H1 (cell line): ENCODE measurements at regions not wholly inside any gene's neighbourhood (a gene's known extent, or its start where the extent isn't known, plus 50 kb on each side); places are given as distances from the start of the nearest gene placed in this dataset.

ENCODE experiments used
- CTCF ChIA-PET: fragments of 300-600 bp; sonication (Branson Sonifier 250); formaldehyde crosslinking; loops from one replicate; lab custom pipeline; 2021; ENCODE audit not compliant: partially characterized antibody; lab: Charles Lee
- POLR2A ChIA-PET: fragments of 300-600 bp; sonication (Branson Sonifier 250); formaldehyde crosslinking; loops from one replicate; lab custom pipeline; 2021; ENCODE audit warnings: inconsistent platforms; ENCODE audit not compliant: partially characterized antibody; lab: Charles Lee
- DNase-seq, 2 experiments: peaks; one replicate each; pipeline versions ENCODE4 v3.0.0 to v3.0.0-alpha.2; 2010 to 2022; ENCODE audit warnings: low spot score in 2 of 2, low read depth in 1 of 2, mixed read lengths in 1 of 2
- FAIRE-seq: peaks from 2 replicates; lab custom pipeline; 2011; peaks lifted over from hg19 to GRCh38; lab: Jason Lieb, UNC
- H2AFZ ChIP-seq: 2 replicates; pipeline ENCODE4 v1.8.1; 2012; ENCODE audit warnings: low read length, inconsistent platforms
- H2AK5ac ChIP-seq: 2 replicates; pipeline ENCODE4 v1.6.1; 2013; ENCODE audit warnings: low read depth, low read length
- H2BK120ac ChIP-seq: replicated peaks from 2 replicates; pipeline ENCODE3; 2013; ENCODE audit warnings: low read depth, low read length, inconsistent platforms
- H2BK12ac ChIP-seq: 2 replicates; pipeline ENCODE4 v1.6.1; 2013; ENCODE audit warnings: low read depth, low read length
- H2BK15ac ChIP-seq: 2 replicates; pipeline ENCODE4 v1.6.1; 2013; ENCODE audit warnings: low read length
- H2BK20ac ChIP-seq: 2 replicates; pipeline ENCODE4 v1.6.1; 2013; ENCODE audit warnings: low read length
- H2BK5ac ChIP-seq: 2 replicates; pipeline ENCODE4 v1.6.1; 2013; ENCODE audit warnings: low read depth, low read length
- H3K14ac ChIP-seq: 2 replicates; pipeline ENCODE4 v1.6.1; 2013; ENCODE audit warnings: inconsistent platforms; ENCODE audit not compliant: insufficient read length
- H3K18ac ChIP-seq: 2 replicates; pipeline ENCODE4 v1.6.1; 2013; ENCODE audit warnings: low read length; ENCODE audit errors: extremely low read depth
- H3K23ac ChIP-seq: 2 replicates; pipeline ENCODE4 v1.6.1; 2013; ENCODE audit warnings: inconsistent platforms; ENCODE audit not compliant: insufficient read length
- H3K23me2 ChIP-seq: 2 replicates; pipeline ENCODE4 v1.6.1; 2013; ENCODE audit warnings: low read depth, low read length
- H3K27ac ChIP-seq: 2 replicates; pipeline ENCODE4 v1.6.1; 2011; ENCODE audit warnings: low read depth, low read length, inconsistent platforms
- H3K27me3 ChIP-seq, 4 experiments: replicated peaks in 1 of 4; 1 replicate in 1 of 4; 2 replicates in 3 of 4; pipeline versions ENCODE4 v1.6.1 to v1.8.1; 2011 to 2013; ENCODE audit warnings: low read length in 3 of 4, mild to moderate bottlenecking in 3 of 4, inconsistent platforms in 2 of 4, mixed read lengths in 2 of 4, moderate library complexity in 1 of 4; ENCODE audit not compliant: control insufficient read depth in 3 of 4, insufficient read depth in 3 of 4; ENCODE audit errors: extremely low read depth in 1 of 4
- H3K36me3 ChIP-seq, 4 experiments: 2 replicates each; pipeline versions ENCODE4 v1.6.1 to v1.8.1; 2011 to 2013; ENCODE audit warnings: mild to moderate bottlenecking in 4 of 4, low read length in 3 of 4, moderate library complexity in 2 of 4, control low read depth in 1 of 4, inconsistent platforms in 1 of 4; ENCODE audit not compliant: insufficient read depth in 4 of 4, control insufficient read depth in 2 of 4
- H3K4ac ChIP-seq: replicated peaks from 2 replicates; pipeline ENCODE3; 2013; ENCODE audit warnings: low read length, low read depth, mixed read lengths, inconsistent platforms; ENCODE audit not compliant: insufficient read length
- H3K4me1 ChIP-seq, 4 experiments: replicated peaks in 1 of 4; 1 replicate in 1 of 4; 2 replicates in 3 of 4; pipeline versions ENCODE4 v1.6.1 to v1.8.1; 2011 to 2013; ENCODE audit warnings: low read length in 3 of 4, inconsistent platforms in 2 of 4, mixed read lengths in 1 of 4; ENCODE audit not compliant: insufficient read depth in 4 of 4, control insufficient read depth in 3 of 4
- H3K4me2 ChIP-seq, 2 experiments: 2 replicates each; pipeline versions ENCODE4 v1.6.1 to v1.8.1; 2011 to 2013; ENCODE audit warnings: low read depth in 2 of 2, low read length in 2 of 2, control low read depth in 1 of 2, inconsistent platforms in 1 of 2, mild to moderate bottlenecking in 1 of 2; ENCODE audit not compliant: insufficient read depth in 1 of 2
- H3K4me3 ChIP-seq, 4 experiments: fragments of 200-600, 300-600 bp in 1 of 4; sonication (generic), shearing (Covaris generic), sonication (Bioruptor Twin) in 1 of 4; 2 replicates each; pipeline versions ENCODE4 v1.5.1 to v1.8.1; 2011 to 2016; ENCODE audit warnings: low read length in 4 of 4, low read depth in 3 of 4, control low read depth in 2 of 4, inconsistent platforms in 2 of 4, mild to moderate bottlenecking in 2 of 4, mixed read lengths in 1 of 4, moderate library complexity in 1 of 4; ENCODE audit not compliant: insufficient read depth in 2 of 4; ENCODE audit errors: extremely low read depth in 1 of 4
- H3K56ac ChIP-seq: replicated peaks from 2 replicates; pipeline ENCODE3; 2013; ENCODE audit warnings: low read depth, mild to moderate bottlenecking, mixed read lengths, low read length, inconsistent platforms; ENCODE audit not compliant: insufficient read length
- H3K79me1 ChIP-seq: 2 replicates; pipeline ENCODE4 v1.6.1; 2013; ENCODE audit warnings: low read depth, low read length, control low read depth
- H3K79me2 ChIP-seq, 2 experiments: 2 replicates each; pipeline versions ENCODE4 v1.6.1 to v1.8.1; 2012 to 2013; ENCODE audit warnings: low read length in 2 of 2, mild to moderate bottlenecking in 2 of 2, inconsistent platforms in 1 of 2; ENCODE audit not compliant: insufficient read depth in 2 of 2, control insufficient read depth in 1 of 2
- H3K9ac ChIP-seq, 4 experiments: replicated peaks in 1 of 4; 1 replicate in 1 of 4; 2 replicates in 3 of 4; pipeline versions ENCODE4 v1.6.1 to v1.8.1; 2011 to 2013; ENCODE audit warnings: low read depth in 3 of 4, low read length in 3 of 4, control low read depth in 2 of 4, mild to moderate bottlenecking in 2 of 4, moderate library complexity in 2 of 4, inconsistent platforms in 1 of 4; ENCODE audit errors: extremely low read depth in 1 of 4
- H3K9me3 ChIP-seq, 2 experiments: 2 replicates each; pipeline versions ENCODE4 v1.6.1 to v1.8.1; 2012 to 2013; ENCODE audit warnings: mild to moderate bottlenecking in 2 of 2, moderate library complexity in 2 of 2, control low read depth in 1 of 2, inconsistent platforms in 1 of 2, low read depth in 1 of 2, low read length in 1 of 2, mixed read lengths in 1 of 2; ENCODE audit not compliant: insufficient read depth in 2 of 2
- H4K20me1 ChIP-seq, 2 experiments: replicated peaks in 1 of 2; 2 replicates each; pipeline versions ENCODE3 to v1.8.1; 2011 to 2013; ENCODE audit warnings: inconsistent platforms in 2 of 2, low read length in 2 of 2, mild to moderate bottlenecking in 1 of 2; ENCODE audit not compliant: insufficient read depth in 2 of 2, control insufficient read depth in 1 of 2
- H4K5ac ChIP-seq: 2 replicates; pipeline ENCODE4 v1.6.1; 2013; ENCODE audit warnings: low read length, low read depth, mixed read lengths, inconsistent platforms; ENCODE audit not compliant: insufficient read length
- H4K8ac ChIP-seq: 2 replicates; pipeline ENCODE4 v1.8.0; 2013; ENCODE audit warnings: mild to moderate bottlenecking, moderate library complexity, low read length, inconsistent platforms; ENCODE audit not compliant: insufficient read depth; ENCODE audit errors: extremely low read depth
- H4K91ac ChIP-seq: replicated peaks from 2 replicates; pipeline ENCODE3; 2013; ENCODE audit warnings: low read length, mixed read lengths, inconsistent platforms; ENCODE audit not compliant: insufficient read length
- EGR1 ChIP-seq: IDR thresholded peaks from 2 replicates; pipeline ENCODE4 v1.6.1; 2011; ENCODE audit warnings: low read depth, low read length, borderline replicate concordance
- JUND ChIP-seq: IDR thresholded peaks from 2 replicates; pipeline ENCODE4 v1.6.1; 2011; ENCODE audit warnings: mild to moderate bottlenecking, improper control_type of control experiment, low read length
- NRF1 ChIP-seq: IDR thresholded peaks from 2 replicates; pipeline ENCODE4 v1.6.1; 2011; ENCODE audit warnings: mild to moderate bottlenecking, low read depth, low read length, improper control_type of control experiment
- PHF8 ChIP-seq: fragments of 200-600 bp; sonication (generic); conservative IDR thresholded peaks from 2 replicates; pipeline ENCODE4 v1.7.1; 2012; ENCODE audit warnings: low read depth, mild to moderate bottlenecking, inconsistent platforms, low read length, moderate library complexity
- SP2 ChIP-seq: IDR thresholded peaks from 2 replicates; pipeline ENCODE4 v1.6.1; 2012; ENCODE audit warnings: mild to moderate bottlenecking, low read length, inconsistent platforms
- WGBS, 2 experiments: shearing (Covaris generic) in 1 of 2; methylation state at CpG; one replicate each; pipeline versions ENCODE4 v1.1.6 to v1.1.7; 2013 to 2015; ENCODE audit warnings: low lambda C conversion rate in 2 of 2, mixed read lengths in 2 of 2, inconsistent platforms in 1 of 2, low coverage in 1 of 2, missing lambda C conversion rate in 1 of 2; ENCODE audit not compliant: insufficient replicate concordance in 2 of 2, insufficient coverage in 1 of 2, insufficient read length in 1 of 2; ENCODE audit errors: extremely low coverage in 1 of 2, missing lambda C conversion rate in 1 of 2; 5-methylcytosine and 5-hydroxymethylcytosine counted together
- TF ChIP-seq, protein P1 (sequence below), 3 experiments: IDR thresholded peaks; 1 replicate in 2 of 3; 2 replicates in 1 of 3; pipeline versions ENCODE4 v1.5.1 to v1.6.1; 2011; ENCODE audit warnings: low read length in 3 of 3, mild to moderate bottlenecking in 3 of 3, inconsistent platforms in 2 of 3, low read depth in 1 of 3, moderate library complexity in 1 of 3; ENCODE audit not compliant: insufficient read depth in 1 of 3; ENCODE audit errors: control extremely low read depth in 1 of 3

DNA sequence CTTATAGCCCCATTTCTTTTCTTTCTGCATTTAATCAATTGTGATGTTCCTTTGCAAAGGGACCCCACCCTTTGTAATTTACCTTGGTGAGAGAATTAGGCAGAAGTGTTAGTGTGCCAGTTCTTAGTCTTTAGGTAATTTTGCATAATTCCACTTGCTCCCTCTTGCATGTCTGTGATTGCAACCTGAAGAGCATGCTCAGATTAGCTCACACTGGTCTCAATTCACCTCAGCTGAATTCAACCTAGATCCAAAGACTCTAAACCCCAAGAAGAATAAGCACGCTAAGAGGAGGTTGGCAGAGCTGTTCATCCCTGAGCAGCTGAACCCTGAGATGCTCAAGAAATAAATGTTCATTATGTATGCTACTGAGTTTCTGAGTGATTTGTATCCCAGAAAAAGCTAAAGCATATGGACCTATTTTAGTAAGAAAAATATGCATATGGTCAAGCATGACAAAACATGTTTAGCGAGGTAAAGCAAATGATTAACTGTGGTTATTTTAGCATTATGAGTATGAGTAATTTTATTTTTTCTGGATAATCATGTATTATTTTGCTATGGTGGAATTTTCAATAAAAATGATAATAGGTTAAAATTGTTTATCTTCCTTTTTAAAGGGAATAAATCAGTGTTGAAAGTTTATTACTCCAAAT, 299.2 kb upstream of the ZSWIM2 start:
- no peak overlapping the region for H3K18ac ChIP-seq
- H3K23me2 ChIP-seq, result no peaks in the 10 kb centered on the region
- H4K5ac ChIP-seq, result no peak overlapping the region
- no peak overlapping the region for H3K4me3 ChIP-seq
- no peak overlapping the region for H3K27ac ChIP-seq
- H3K27me3 ChIP-seq, result no peaks in the 10 kb centered on the region
- H3K4ac ChIP-seq, result no peak overlapping the region
- no peak overlapping the region for H2AK5ac ChIP-seq
- H3K36me3 ChIP-seq, result no peaks in the 10 kb centered on the region
- H3K23ac ChIP-seq, result no peak overlapping the region
- no peak overlapping the region for H3K14ac ChIP-seq
- H3K79me2 ChIP-seq, result no peaks in the 10 kb centered on the region
- ChIA-PET POLR2A (no interaction called here), CTCF (interaction anchor here (0.8 to 2.4 kb wide), 2 partner anchors 9 to 41 kb away, joined by 4 to 5 read pairs; no protein-coding TSS in a partner anchor)
- DNase-seq (no peak), FAIRE-seq (no peak)
- no peak overlapping the region for H2BK15ac ChIP-seq
- no peak overlapping the region for H3K9ac ChIP-seq
- H2BK120ac ChIP-seq, result no peak overlapping the region
- no peak overlapping the region for H4K8ac ChIP-seq
- H4K91ac ChIP-seq, result no peak overlapping the region
- no peaks in the 10 kb centered on the region for H3K9me3 ChIP-seq
- H2BK12ac ChIP-seq, result no peak overlapping the region
- H3K4me2 ChIP-seq, result no peak overlapping the region
- no peaks in the 10 kb centered on the region for H3K79me1 ChIP-seq
- no peak overlapping the region for H2BK5ac ChIP-seq
- no peaks in the 10 kb centered on the region for H4K20me1 ChIP-seq
- peak overlapping the region; percentile 23; the same call in 1 of the 2 replicates for H2AFZ ChIP-seq
- H3K56ac ChIP-seq, result no peak overlapping the region
- no peak overlapping the region for H2BK20ac ChIP-seq
- WGBS, 2 experiments, result 48% methylated on average over 2 of the region's 2 CpGs; no CpG with 5 or more reads in 1 of the 2 experiments
- no peaks in the 10 kb centered on the region for H3K4me1 ChIP-seq
- TF ChIP-seq PHF8 (no peak), SP2 (no peak), EGR1 (no peak), NRF1 (no peak), JUND (no peak)
- TF ChIP-seq, protein P1, sequence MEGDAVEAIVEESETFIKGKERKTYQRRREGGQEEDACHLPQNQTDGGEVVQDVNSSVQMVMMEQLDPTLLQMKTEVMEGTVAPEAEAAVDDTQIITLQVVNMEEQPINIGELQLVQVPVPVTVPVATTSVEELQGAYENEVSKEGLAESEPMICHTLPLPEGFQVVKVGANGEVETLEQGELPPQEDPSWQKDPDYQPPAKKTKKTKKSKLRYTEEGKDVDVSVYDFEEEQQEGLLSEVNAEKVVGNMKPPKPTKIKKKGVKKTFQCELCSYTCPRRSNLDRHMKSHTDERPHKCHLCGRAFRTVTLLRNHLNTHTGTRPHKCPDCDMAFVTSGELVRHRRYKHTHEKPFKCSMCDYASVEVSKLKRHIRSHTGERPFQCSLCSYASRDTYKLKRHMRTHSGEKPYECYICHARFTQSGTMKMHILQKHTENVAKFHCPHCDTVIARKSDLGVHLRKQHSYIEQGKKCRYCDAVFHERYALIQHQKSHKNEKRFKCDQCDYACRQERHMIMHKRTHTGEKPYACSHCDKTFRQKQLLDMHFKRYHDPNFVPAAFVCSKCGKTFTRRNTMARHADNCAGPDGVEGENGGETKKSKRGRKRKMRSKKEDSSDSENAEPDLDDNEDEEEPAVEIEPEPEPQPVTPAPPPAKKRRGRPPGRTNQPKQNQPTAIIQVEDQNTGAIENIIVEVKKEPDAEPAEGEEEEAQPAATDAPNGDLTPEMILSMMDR (IDR thresholded peaks at IDR 0.05; ENCODE audit: control extremely low read depth in 1 of 3, insufficient read depth in 1 of 3, low read depth in 1 of 3, low read length in 3 of 3), result no peak
